Medulla oblongata (tissue), 1 donor: ENCODE measurements at regions not wholly inside any gene's neighbourhood (a gene's known extent, or its start where the extent isn't known, plus 50 kb on each side); places are given as distances from the start of the nearest gene placed in this dataset.
"Not testable (repeated sequence)": the region's sequence is repeated elsewhere in the genome, so short reads cannot be mapped to it uniquely, and the experiment has no call there.

Experiments
- DNase-seq: peaks from one replicate; pipeline ENCODE4 v3.0.0-alpha.2; 2015; ENCODE audit errors: extremely low spot score

- no peak for DNase-seq
Measured at GRCh38 chr4:177185151-177185550, 124.5 kb upstream of the NEIL3 start.

- DNase-seq = no peak
Measured at GRCh38 chr4:177185579-177185978, 124.1 kb upstream of the NEIL3 start.

- no peak for DNase-seq
Measured at GRCh38 chr4:177187371-177187770, 122.3 kb upstream of the NEIL3 start.

- no peak for DNase-seq
Measured at GRCh38 chr4:177190995-177191580, 118.6 kb upstream of the NEIL3 start.

GRCh38 chr4:177191586-177191985 lies 118.1 kb upstream of the NEIL3 start:
- DNase-seq = no peak

GRCh38 chr4:177191991-177192390 lies 117.7 kb upstream of the NEIL3 start:
- DNase-seq = no peak

- DNase-seq = not testable (repeated sequence)
Measured at GRCh38 chr4:177193024-177193715, 116.5 kb upstream of the NEIL3 start.

GRCh38 chr4:177194906-177195305 lies 114.8 kb upstream of the NEIL3 start:
- DNase-seq = no peak

- no peak for DNase-seq
Measured at GRCh38 chr4:177196615-177197014, 113.1 kb upstream of the NEIL3 start.

- DNase-seq = no peak
Measured at GRCh38 chr4:177201614-177202013, 108.1 kb upstream of the NEIL3 start.

GRCh38 chr4:177204126-177204525 lies 105.5 kb upstream of the NEIL3 start:
- no peak for DNase-seq

- no peak for DNase-seq
Measured at GRCh38 chr4:177214935-177215334, 94.7 kb upstream of the NEIL3 start.

- DNase-seq = no peak
Measured at GRCh38 chr4:177220376-177220775, 89.3 kb upstream of the NEIL3 start.

GRCh38 chr4:177222781-177223180 lies 86.9 kb upstream of the NEIL3 start:
- no peak for DNase-seq

- no peak for DNase-seq
Measured at GRCh38 chr4:177225605-177226004, 84.1 kb upstream of the NEIL3 start.

GRCh38 chr4:177227636-177228035 lies 82.0 kb upstream of the NEIL3 start:
- no peak for DNase-seq

- DNase-seq = no peak
Measured at GRCh38 chr4:177228599-177228998, 81.1 kb upstream of the NEIL3 start.

GRCh38 chr4:177229331-177229730 lies 80.3 kb upstream of the NEIL3 start:
- DNase-seq = peak; percentile 4

- DNase-seq = no peak
Measured at GRCh38 chr4:177232473-177232872, 77.2 kb upstream of the NEIL3 start.

GRCh38 chr4:177235026-177235425 lies 74.6 kb upstream of the NEIL3 start:
- DNase-seq = no peak

GRCh38 chr4:177236886-177237285 lies 72.8 kb upstream of the NEIL3 start:
- DNase-seq = no peak

GRCh38 chr4:177237291-177237690 lies 72.4 kb upstream of the NEIL3 start:
- no peak for DNase-seq

GRCh38 chr4:177239477-177239876 lies 70.2 kb upstream of the NEIL3 start:
- no peak for DNase-seq

- DNase-seq = no peak
Measured at GRCh38 chr4:177239878-177240277, 69.8 kb upstream of the NEIL3 start.
